Pons (tissue), 1 donor: ENCODE measurements at regions not wholly inside any gene's neighbourhood (a gene's known extent, or its start where the extent isn't known, plus 50 kb on each side); places are given as distances from the start of the nearest gene placed in this dataset.

ENCODE experiments used
- DNase-seq: peaks from one replicate; pipeline ENCODE4 v3.0.0-alpha.2; 2016; ENCODE audit warnings: low spot score

GRCh38 chr4:27506401-27506800 lies 645.8 kb downstream of the STIM2 start:
- DNase-seq: no peak

- DNase-seq: no peak
These were observed 654.1 kb downstream of the STIM2 start for GRCh38 chr4:27514711-27515110.

GRCh38 chr4:27515140-27515539 lies 654.5 kb downstream of the STIM2 start:
- no peak for DNase-seq

- DNase-seq: no peak
These were observed 658.2 kb downstream of the STIM2 start for GRCh38 chr4:27518876-27519275.

GRCh38 chr4:27524224-27524623 lies 663.6 kb downstream of the STIM2 start:
- no peak for DNase-seq

- no peak for DNase-seq
These were observed 673.8 kb downstream of the STIM2 start for GRCh38 chr4:27534488-27534887.

- DNase-seq: no peak
These were observed 707.8 kb downstream of the STIM2 start for GRCh38 chr4:27568236-27568951.

- DNase-seq: no peak
These were observed 708.3 kb downstream of the STIM2 start for GRCh38 chr4:27568952-27569319.

- DNase-seq: no peak
These were observed 714.1 kb downstream of the STIM2 start for GRCh38 chr4:27574743-27575142.

- DNase-seq: no peak
These were observed 717.3 kb downstream of the STIM2 start for GRCh38 chr4:27577951-27578350.

GRCh38 chr4:27592738-27593137 lies 732.1 kb downstream of the STIM2 start:
- no peak for DNase-seq

GRCh38 chr4:27594922-27595321 lies 734.3 kb downstream of the STIM2 start:
- no peak for DNase-seq

- DNase-seq: no peak
These were observed 735.1 kb downstream of the STIM2 start for GRCh38 chr4:27595571-27596360.

- DNase-seq: no peak
These were observed 741.5 kb downstream of the STIM2 start for GRCh38 chr4:27602172-27602571.

GRCh38 chr4:27604692-27605091 lies 744.1 kb downstream of the STIM2 start:
- DNase-seq: no peak

GRCh38 chr4:27616166-27616565 lies 755.5 kb downstream of the STIM2 start:
- no peak for DNase-seq

- no peak for DNase-seq
These were observed 758.8 kb downstream of the STIM2 start for GRCh38 chr4:27619435-27619834.

- no peak for DNase-seq
These were observed 760.2 kb downstream of the STIM2 start for GRCh38 chr4:27620886-27621285.

GRCh38 chr4:27624749-27625148 lies 764.1 kb downstream of the STIM2 start:
- no peak for DNase-seq

- DNase-seq: no peak
These were observed 768.0 kb downstream of the STIM2 start for GRCh38 chr4:27628609-27629008.

- no peak for DNase-seq
These were observed 769.0 kb downstream of the STIM2 start for GRCh38 chr4:27629532-27630225.

- no peak for DNase-seq
These were observed 775.6 kb downstream of the STIM2 start for GRCh38 chr4:27635936-27636913.
